22Rv1 (cell line): ENCODE measurements at regions not wholly inside any gene's neighbourhood (a gene's known extent, or its start where the extent isn't known, plus 50 kb on each side); places are given as distances from the start of the nearest gene placed in this dataset.

Source experiments
- ZFX ChIP-seq: fragments of 450-650 bp; IDR thresholded peaks from 2 replicates; pipeline ENCODE4 v1.6.1; 2017; ENCODE audit warnings: antibody characterized with exemption, borderline replicate concordance
- TF ChIP-seq, protein P1 (sequence below): fragments of 450-650 bp; IDR thresholded peaks from 2 replicates; pipeline ENCODE4 v1.5.1; 2017; ENCODE audit warnings: mild to moderate bottlenecking

DNA sequence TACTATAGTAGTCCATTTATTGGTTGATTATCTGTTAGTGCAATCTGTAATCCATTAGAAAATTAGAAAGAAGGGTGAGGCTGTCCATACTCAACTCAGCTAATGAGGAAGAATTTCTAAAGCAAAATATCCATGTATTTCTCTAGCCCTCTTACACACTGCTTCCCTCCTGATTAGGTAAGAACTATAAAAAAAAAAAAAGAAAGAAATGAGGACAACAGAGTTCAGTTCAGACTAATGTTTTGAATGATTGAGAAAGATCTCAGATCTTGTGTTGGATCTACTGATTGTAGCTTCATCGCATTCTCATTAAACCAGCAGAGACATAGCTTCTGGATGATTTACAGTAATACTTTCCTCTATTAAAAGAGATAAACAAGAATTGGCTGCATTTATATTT is 233.3 kb downstream of the KLF5 start:
- TF ChIP-seq, protein P1, sequence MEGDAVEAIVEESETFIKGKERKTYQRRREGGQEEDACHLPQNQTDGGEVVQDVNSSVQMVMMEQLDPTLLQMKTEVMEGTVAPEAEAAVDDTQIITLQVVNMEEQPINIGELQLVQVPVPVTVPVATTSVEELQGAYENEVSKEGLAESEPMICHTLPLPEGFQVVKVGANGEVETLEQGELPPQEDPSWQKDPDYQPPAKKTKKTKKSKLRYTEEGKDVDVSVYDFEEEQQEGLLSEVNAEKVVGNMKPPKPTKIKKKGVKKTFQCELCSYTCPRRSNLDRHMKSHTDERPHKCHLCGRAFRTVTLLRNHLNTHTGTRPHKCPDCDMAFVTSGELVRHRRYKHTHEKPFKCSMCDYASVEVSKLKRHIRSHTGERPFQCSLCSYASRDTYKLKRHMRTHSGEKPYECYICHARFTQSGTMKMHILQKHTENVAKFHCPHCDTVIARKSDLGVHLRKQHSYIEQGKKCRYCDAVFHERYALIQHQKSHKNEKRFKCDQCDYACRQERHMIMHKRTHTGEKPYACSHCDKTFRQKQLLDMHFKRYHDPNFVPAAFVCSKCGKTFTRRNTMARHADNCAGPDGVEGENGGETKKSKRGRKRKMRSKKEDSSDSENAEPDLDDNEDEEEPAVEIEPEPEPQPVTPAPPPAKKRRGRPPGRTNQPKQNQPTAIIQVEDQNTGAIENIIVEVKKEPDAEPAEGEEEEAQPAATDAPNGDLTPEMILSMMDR: no peak
- no peak for TF ChIP-seq ZFX
